Parathyroid adenoma (tissue), 2 donors: ENCODE measurements at regions not wholly inside any gene's neighbourhood (a gene's known extent, or its start where the extent isn't known, plus 50 kb on each side); places are given as distances from the start of the nearest gene placed in this dataset.
"Not testable (repeated sequence)": the region's sequence is repeated elsewhere in the genome, so short reads cannot be mapped to it uniquely, and the experiment has no call there.

Source experiments
- H2AFZ ChIP-seq: fragments of 300-600 bp; sonication (generic); one replicate; pipeline ENCODE4 v1.7.0; 2017; ENCODE audit warnings: antibody characterized with exemption, mild to moderate bottlenecking
- H3K27ac ChIP-seq: fragments of 300-600 bp; sonication (generic); one replicate; pipeline ENCODE4 v1.7.0; 2017
- H3K27me3 ChIP-seq: fragments of 300-600 bp; sonication (generic); one replicate; pipeline ENCODE4 v1.7.0; 2017; ENCODE audit warnings: low read length; ENCODE audit not compliant: control insufficient read depth, insufficient read depth
- H3K36me3 ChIP-seq: fragments of 300-600 bp; sonication (generic); one replicate; pipeline ENCODE4 v1.7.0; 2017; ENCODE audit warnings: low read length; ENCODE audit not compliant: control insufficient read depth, insufficient read depth
- H3K4me1 ChIP-seq: fragments of 300-600 bp; sonication (generic); one replicate; pipeline ENCODE4 v1.7.0; 2017; ENCODE audit warnings: control low read depth
- H3K4me2 ChIP-seq: fragments of 300-600 bp; sonication (generic); one replicate; pipeline ENCODE4 v1.7.0; 2017; ENCODE audit warnings: low read length
- H3K4me3 ChIP-seq: fragments of 300-600 bp; sonication (generic); one replicate; pipeline ENCODE4 v1.7.0; 2017; ENCODE audit warnings: low read depth, low read length
- H3K79me2 ChIP-seq: fragments of 300-600 bp; sonication (generic); one replicate; pipeline ENCODE4 v1.7.0; 2017; ENCODE audit warnings: control low read depth
- H3K9ac ChIP-seq: fragments of 300-600 bp; sonication (generic); one replicate; pipeline ENCODE4 v1.7.0; 2017; ENCODE audit warnings: mild to moderate bottlenecking
- H3K9me3 ChIP-seq: fragments of 300-600 bp; sonication (generic); one replicate; pipeline ENCODE4 v1.7.0; 2017; ENCODE audit warnings: low read length; ENCODE audit not compliant: control insufficient read depth
- CTCF ChIP-seq: fragments of 300-600 bp; sonication (generic); IDR thresholded peaks from one replicate; pipeline ENCODE4 v1.7.0; 2017; ENCODE audit warnings: antibody characterized with exemption, mild to moderate bottlenecking
- donor health status: primary hyperparathyroidism.

- H3K9me3 ChIP-seq, result no peaks in the 10 kb centered on the region
- no peak overlapping the region for H3K27ac ChIP-seq
- H3K27me3 ChIP-seq, result no peaks in the 10 kb centered on the region
- H3K4me2 ChIP-seq, result no peak overlapping the region
- no peak overlapping the region for H3K9ac ChIP-seq
- no peak overlapping the region for H3K4me3 ChIP-seq
- no peaks in the 10 kb centered on the region for H3K36me3 ChIP-seq
- no peaks in the 10 kb centered on the region for H3K79me2 ChIP-seq
- H2AFZ ChIP-seq, result no peak overlapping the region
- H3K4me1 ChIP-seq, result no peaks in the 10 kb centered on the region
- peak; percentile 40 for TF ChIP-seq CTCF
These were observed 105.9 kb upstream of the POU3F1 start for GRCh38 chr1:38152351-38153065.

- Histone ChIP-seq H3K4me1 (no peaks in the 10 kb centered on the region), H3K79me2 (no peaks in the 10 kb centered on the region), H3K36me3 (no peaks in the 10 kb centered on the region), H3K9ac (no peak overlapping the region), H3K27me3 (no peaks in the 10 kb centered on the region), H2AFZ (no peak overlapping the region), H3K27ac (no peak overlapping the region), H3K9me3 (no peaks in the 10 kb centered on the region), H3K4me3 (no peak overlapping the region), H3K4me2 (no peak overlapping the region)
- no peak for TF ChIP-seq CTCF
These were observed 104.8 kb upstream of the POU3F1 start for GRCh38 chr1:38151399-38151798.

- not testable (repeated sequence) for H3K36me3 ChIP-seq, H3K27me3 ChIP-seq, H3K9me3 ChIP-seq, H3K27ac ChIP-seq, H3K79me2 ChIP-seq, H3K4me2 ChIP-seq, H3K4me1 ChIP-seq, H2AFZ ChIP-seq, H3K9ac ChIP-seq, H3K4me3 ChIP-seq
These were observed 99.5 kb upstream of the POU3F1 start for GRCh38 chr1:38146079-38146478.

- H3K27me3 ChIP-seq, result no peaks in the 10 kb centered on the region
- H3K9me3 ChIP-seq, result no peaks in the 10 kb centered on the region
- H3K9ac ChIP-seq, result no peak overlapping the region
- no peak overlapping the region for H2AFZ ChIP-seq
- no peaks in the 10 kb centered on the region for H3K36me3 ChIP-seq
- H3K79me2 ChIP-seq, result no peaks in the 10 kb centered on the region
- no peak overlapping the region for H3K4me2 ChIP-seq
- TF ChIP-seq CTCF, result no peak
- no peak overlapping the region for H3K4me3 ChIP-seq
- H3K4me1 ChIP-seq, result peaks cover 8% of the 10 kb centered on the region
- no peak overlapping the region for H3K27ac ChIP-seq
These were observed 96.0 kb upstream of the POU3F1 start for GRCh38 chr1:38142606-38143005.

GRCh38 chr1:38141483-38141882 lies 94.9 kb upstream of the POU3F1 start:
- Histone ChIP-seq H3K27ac (no peak overlapping the region), H3K27me3 (no peaks in the 10 kb centered on the region)

More at GRCh38 chr1:38141483-38141882, 94.9 kb upstream of the POU3F1 start:
- no peak overlapping the region for H3K9ac ChIP-seq
- no peak overlapping the region for H2AFZ ChIP-seq
- no peaks in the 10 kb centered on the region for H3K9me3 ChIP-seq
- H3K4me2 ChIP-seq, result no peak overlapping the region
- H3K79me2 ChIP-seq, result no peaks in the 10 kb centered on the region
- no peaks in the 10 kb centered on the region for H3K36me3 ChIP-seq
- no peak for TF ChIP-seq CTCF
- H3K4me3 ChIP-seq, result no peak overlapping the region
- peaks cover 8% of the 10 kb centered on the region for H3K4me1 ChIP-seq
